NCI-H1694 (cell line): ENCODE measurements at regions not wholly inside any gene's neighbourhood (a gene's known extent, or its start where the extent isn't known, plus 50 kb on each side); places are given as distances from the start of the nearest gene placed in this dataset.
"Not testable (repeated sequence)": the region's sequence is repeated elsewhere in the genome, so short reads cannot be mapped to it uniquely, and the experiment has no call there.

Experiments
- DNase-seq: peaks from one replicate; lab custom pipeline; 2025; lab: John Stamatoyannopoulos, UW

- no peak for DNase-seq
These were observed 82.7 kb upstream of the PDZD8 start for GRCh38 chr10:117457932-117458331.

GRCh38 chr10:117457071-117457810 is 82.0 kb upstream of the PDZD8 start:
- DNase-seq, result no peak

- no peak for DNase-seq
These were observed 80.1 kb upstream of the PDZD8 start for GRCh38 chr10:117455346-117455745.

GRCh38 chr10:117454502-117454901 is 79.3 kb upstream of the PDZD8 start:
- DNase-seq, result no peak

- DNase-seq, result not testable (repeated sequence)
These were observed 78.2 kb upstream of the PDZD8 start for GRCh38 chr10:117453484-117453883.

GRCh38 chr10:117450940-117451339 is 75.7 kb upstream of the PDZD8 start:
- no peak for DNase-seq

- no peak for DNase-seq
These were observed 74.4 kb upstream of the PDZD8 start for GRCh38 chr10:117449636-117450035.

- DNase-seq, result no peak
These were observed 73.6 kb upstream of the PDZD8 start for GRCh38 chr10:117448802-117449201.

- no peak for DNase-seq
These were observed 70.8 kb upstream of the PDZD8 start for GRCh38 chr10:117445992-117446391.

GRCh38 chr10:117444497-117445040 is 69.3 kb upstream of the PDZD8 start:
- DNase-seq, result no peak

GRCh38 chr10:117443686-117444041 is 68.4 kb upstream of the PDZD8 start:
- DNase-seq, result no peak

GRCh38 chr10:117442944-117443685 is 67.9 kb upstream of the PDZD8 start:
- peak; percentile 6 for DNase-seq

- DNase-seq, result no peak
These were observed 67.3 kb upstream of the PDZD8 start for GRCh38 chr10:117442521-117442920.

GRCh38 chr10:117441812-117442443 is 66.7 kb upstream of the PDZD8 start:
- no peak for DNase-seq

- DNase-seq, result no peak
These were observed 66.1 kb upstream of the PDZD8 start for GRCh38 chr10:117441361-117441760.

GRCh38 chr10:117439243-117439912 is 64.1 kb upstream of the PDZD8 start:
- DNase-seq, result no peak

GRCh38 chr10:117432866-117433265 is 57.6 kb upstream of the PDZD8 start:
- DNase-seq, result no peak

GRCh38 chr10:117431160-117431559 is 55.9 kb upstream of the PDZD8 start:
- no peak for DNase-seq

GRCh38 chr10:117430535-117430934 is 55.3 kb upstream of the PDZD8 start:
- DNase-seq, result not testable (repeated sequence)

GRCh38 chr10:117429643-117430265 is 54.5 kb upstream of the PDZD8 start:
- DNase-seq, result no peak

- no peak for DNase-seq
These were observed 52.1 kb upstream of the PDZD8 start for GRCh38 chr10:117427356-117427755.
